ACC112 (cell line): ENCODE measurements at regions not wholly inside any gene's neighbourhood (a gene's known extent, or its start where the extent isn't known, plus 50 kb on each side); places are given as distances from the start of the nearest gene placed in this dataset.

Experiments used
- H2AFZ ChIP-seq: fragments of 200-600 bp; sonication (generic); one replicate; pipeline ENCODE4 v1.6.0; 2017; ENCODE audit warnings: antibody characterized with exemption, low read length; ENCODE audit not compliant: unreplicated experiment
- H3K27ac ChIP-seq: fragments of 200-600 bp; sonication (generic); 2 replicates; pipeline ENCODE4 v1.5.1; 2014; ENCODE audit warnings: low read depth, mild to moderate bottlenecking, antibody characterized with exemption, low read length, moderate library complexity
- H3K27me3 ChIP-seq: fragments of 200-600 bp; sonication (generic); 2 replicates; pipeline ENCODE4 v1.6.1; 2014; ENCODE audit warnings: mild to moderate bottlenecking, antibody characterized with exemption, low read length, moderate library complexity, mixed read lengths; ENCODE audit not compliant: insufficient read depth
- H3K36me3 ChIP-seq: fragments of 200-600 bp; sonication (generic); 2 replicates; pipeline ENCODE4 v1.6.1; 2016; ENCODE audit warnings: mild to moderate bottlenecking, antibody characterized with exemption, low read length, moderate library complexity, mixed read lengths; ENCODE audit not compliant: insufficient read depth
- H3K4me1 ChIP-seq: fragments of 200-600 bp; sonication (generic); one replicate; pipeline ENCODE4 v1.6.1; 2016; ENCODE audit warnings: low read length, mixed read lengths; ENCODE audit not compliant: insufficient read depth, unreplicated experiment, control insufficient read depth
- H3K4me3 ChIP-seq: fragments of 200-600 bp; sonication (generic); 2 replicates; pipeline ENCODE4 v1.5.1; 2014; ENCODE audit warnings: mild to moderate bottlenecking, low read depth, low read length
- H3K79me2 ChIP-seq: fragments of 200-600 bp; sonication (generic); one replicate; pipeline ENCODE4 v1.6.0; 2016; ENCODE audit warnings: low read length; ENCODE audit not compliant: control insufficient read depth, unreplicated experiment, insufficient read depth

DNA sequence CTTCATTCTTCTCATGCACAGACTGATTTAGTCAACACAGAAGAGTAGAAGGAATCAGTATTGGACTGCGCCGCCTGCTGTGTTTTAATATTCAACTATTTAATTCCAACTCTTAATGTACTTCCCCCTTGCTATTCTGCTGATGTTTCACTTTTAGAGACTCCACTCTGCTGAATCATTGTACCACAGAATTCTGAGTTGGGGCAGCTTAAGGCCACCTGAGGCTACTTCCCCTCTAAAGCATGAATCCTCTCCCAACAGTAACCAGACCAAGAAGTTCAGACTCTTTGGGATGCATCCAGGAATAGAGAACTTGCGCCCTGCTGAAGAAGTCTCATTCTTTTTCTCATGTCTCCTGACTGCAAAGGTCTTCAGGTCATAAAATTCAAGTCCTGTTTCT lies 708.8 kb downstream of the UQCRFS1 start:
- Histone ChIP-seq H3K27ac (no peak overlapping the region), H3K36me3 (no peaks in the 10 kb centered on the region), H3K79me2 (no peaks in the 10 kb centered on the region), H3K4me1 (no peaks in the 10 kb centered on the region), H3K27me3 (no peaks in the 10 kb centered on the region), H3K4me3 (no peak overlapping the region), H2AFZ (no peak overlapping the region)

DNA sequence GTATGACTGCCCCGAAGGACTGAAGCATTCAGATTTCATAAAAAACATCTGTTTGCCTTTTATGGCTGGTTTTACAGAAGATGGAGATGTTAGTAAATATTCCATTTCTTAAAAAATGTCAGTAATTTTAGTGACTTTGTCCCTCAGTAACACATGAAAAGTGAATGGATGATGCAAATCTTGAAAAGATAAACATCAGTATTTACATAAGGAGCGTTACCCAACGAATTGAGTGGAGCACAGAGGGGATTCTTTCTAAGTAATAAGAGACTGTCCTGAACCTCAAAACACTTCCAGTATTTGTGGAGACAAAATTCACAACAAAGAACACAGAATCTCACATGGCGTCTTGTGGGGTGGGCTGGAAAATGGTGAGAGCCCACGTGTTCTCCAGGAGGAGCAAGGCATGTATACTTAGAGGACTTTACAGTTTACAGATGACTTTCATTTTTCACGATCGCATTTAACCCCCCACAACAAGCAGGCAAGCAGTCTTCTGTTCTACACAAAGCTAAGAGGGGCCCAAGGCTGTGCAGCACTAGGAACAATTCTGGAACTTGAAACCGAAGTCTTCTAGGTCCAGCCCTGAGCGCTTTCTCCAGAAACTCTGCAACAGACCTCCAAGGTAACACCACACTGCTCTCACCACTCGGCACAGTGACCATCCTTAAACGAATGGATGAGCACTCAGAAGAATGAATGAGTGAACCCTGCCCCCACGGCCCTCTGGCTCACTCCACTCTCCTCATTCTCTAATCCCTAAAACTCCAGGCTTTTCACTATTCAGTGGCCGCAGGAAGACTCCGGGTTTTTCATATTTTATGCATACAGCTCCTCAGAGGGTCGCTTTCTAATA lies 709.8 kb downstream of the UQCRFS1 start:
- Histone ChIP-seq H3K27me3 (no peaks in the 10 kb centered on the region), H3K4me1 (no peaks in the 10 kb centered on the region), H3K36me3 (no peaks in the 10 kb centered on the region), H2AFZ (no peak overlapping the region), H3K4me3 (no peak overlapping the region), H3K27ac (no peak overlapping the region), H3K79me2 (no peaks in the 10 kb centered on the region)

DNA sequence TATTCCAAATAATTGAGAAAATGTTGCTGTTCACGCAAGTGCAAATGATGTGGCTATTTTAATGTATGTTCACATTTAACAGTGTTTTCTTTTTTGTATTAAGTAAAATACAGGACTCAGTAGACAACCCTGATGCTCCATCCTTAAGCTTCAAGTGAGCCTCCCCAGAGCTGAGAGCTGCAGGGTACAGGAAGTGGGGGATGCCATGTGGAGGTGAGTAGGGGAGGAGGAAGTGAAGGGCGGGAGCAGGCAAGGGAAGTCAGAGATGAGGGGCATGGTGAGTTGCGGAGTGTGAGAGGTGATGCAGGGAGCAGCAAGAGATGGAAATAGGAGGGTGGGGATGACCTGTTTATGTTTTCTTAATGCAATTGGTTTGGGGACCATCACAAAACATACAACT lies 711.0 kb downstream of the UQCRFS1 start:
- H3K36me3 ChIP-seq, result no peaks in the 10 kb centered on the region
- H3K4me3 ChIP-seq, result no peak overlapping the region
- H3K27me3 ChIP-seq, result no peaks in the 10 kb centered on the region
- H3K27ac ChIP-seq, result no peak overlapping the region
- H2AFZ ChIP-seq, result no peak overlapping the region
- no peaks in the 10 kb centered on the region for H3K4me1 ChIP-seq
- H3K79me2 ChIP-seq, result no peaks in the 10 kb centered on the region

DNA sequence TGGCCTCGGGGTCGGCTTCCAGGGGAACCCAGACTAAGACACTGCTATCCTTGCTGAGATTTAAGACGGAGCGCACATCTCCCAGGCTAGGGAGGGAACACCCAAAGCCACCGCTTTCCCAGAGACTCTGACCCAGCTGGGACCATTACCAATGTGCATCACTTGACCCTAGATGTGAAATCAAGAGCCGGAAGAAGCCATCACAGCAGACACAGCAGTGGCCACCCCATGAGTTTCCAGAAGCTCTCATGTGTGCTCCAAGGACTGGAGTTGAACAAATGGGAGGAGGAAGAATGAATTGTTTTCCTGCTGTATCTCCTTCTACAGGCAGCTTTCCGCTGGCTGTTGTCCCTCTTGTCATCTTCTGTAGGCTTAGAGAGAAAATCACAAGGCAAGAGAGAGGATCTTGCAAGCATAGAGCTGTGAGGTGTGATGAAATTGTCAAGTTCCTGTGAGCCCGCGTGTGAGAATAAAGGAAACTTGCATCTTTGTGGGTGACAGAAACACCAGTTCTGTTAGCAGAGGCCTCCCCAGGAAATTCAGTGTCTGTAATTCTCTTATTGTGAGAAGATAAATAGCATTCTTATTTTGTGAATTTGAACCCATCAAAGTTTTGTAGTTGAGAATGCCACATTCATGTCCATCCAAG lies 711.8 kb downstream of the UQCRFS1 start:
- no peaks in the 10 kb centered on the region for H3K36me3 ChIP-seq
- H3K4me3 ChIP-seq, result no peak overlapping the region
- H3K79me2 ChIP-seq, result no peaks in the 10 kb centered on the region
- H3K4me1 ChIP-seq, result no peaks in the 10 kb centered on the region
- no peak overlapping the region for H3K27ac ChIP-seq
- H2AFZ ChIP-seq, result no peak overlapping the region
- no peaks in the 10 kb centered on the region for H3K27me3 ChIP-seq

DNA sequence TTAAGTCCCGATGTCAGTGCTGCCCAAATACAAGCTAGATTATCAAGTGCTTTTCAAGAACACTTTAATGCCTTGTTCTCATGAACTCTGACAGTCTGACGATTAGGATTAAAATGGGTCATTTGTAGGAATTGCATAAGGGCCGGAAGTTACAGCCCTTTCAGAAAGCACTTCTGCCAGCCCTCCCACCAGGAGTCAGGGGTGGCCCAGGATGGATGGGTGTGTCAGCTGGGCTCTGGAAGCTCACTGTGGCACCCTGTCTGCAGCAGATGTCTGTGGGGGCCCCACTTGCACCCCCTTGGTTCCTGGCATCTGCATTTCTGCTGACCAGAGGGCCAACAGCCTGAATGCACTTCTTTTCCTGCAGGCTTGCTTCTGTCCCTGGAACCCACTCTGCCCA lies 712.7 kb downstream of the UQCRFS1 start:
- no peak overlapping the region for H3K4me3 ChIP-seq
- H3K79me2 ChIP-seq, result no peaks in the 10 kb centered on the region
- H3K4me1 ChIP-seq, result no peaks in the 10 kb centered on the region
- H2AFZ ChIP-seq, result no peak overlapping the region
- no peaks in the 10 kb centered on the region for H3K36me3 ChIP-seq
- no peaks in the 10 kb centered on the region for H3K27me3 ChIP-seq
- no peak overlapping the region for H3K27ac ChIP-seq

DNA sequence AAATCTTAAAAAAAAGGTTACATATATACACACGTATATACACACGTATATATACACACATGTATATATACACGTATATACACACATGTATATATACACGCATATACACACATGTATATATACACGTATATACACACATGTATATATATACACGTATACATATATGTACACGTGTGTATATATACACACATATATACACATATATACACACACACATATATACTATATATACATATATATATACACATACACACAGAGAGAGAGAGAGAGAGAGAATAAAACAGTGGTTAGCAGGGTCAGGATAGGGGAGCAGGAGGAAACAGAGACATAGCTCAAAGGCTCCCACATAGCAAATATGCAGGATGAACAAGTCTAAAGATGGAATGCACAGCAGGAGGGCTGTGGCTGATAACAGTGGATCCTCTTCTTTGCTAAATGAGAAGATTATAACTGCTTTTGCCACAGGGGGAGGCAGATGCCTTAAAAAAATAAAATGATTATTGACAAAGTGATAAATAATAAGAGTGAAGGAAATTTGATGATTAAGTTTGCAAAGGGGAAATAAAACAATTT lies 714.5 kb downstream of the UQCRFS1 start:
- Histone ChIP-seq H3K4me3 (no peak overlapping the region), H3K36me3 (no peaks in the 10 kb centered on the region), H2AFZ (no peak overlapping the region), H3K4me1 (no peaks in the 10 kb centered on the region), H3K27ac (no peak overlapping the region), H3K27me3 (no peaks in the 10 kb centered on the region), H3K79me2 (no peaks in the 10 kb centered on the region)

DNA sequence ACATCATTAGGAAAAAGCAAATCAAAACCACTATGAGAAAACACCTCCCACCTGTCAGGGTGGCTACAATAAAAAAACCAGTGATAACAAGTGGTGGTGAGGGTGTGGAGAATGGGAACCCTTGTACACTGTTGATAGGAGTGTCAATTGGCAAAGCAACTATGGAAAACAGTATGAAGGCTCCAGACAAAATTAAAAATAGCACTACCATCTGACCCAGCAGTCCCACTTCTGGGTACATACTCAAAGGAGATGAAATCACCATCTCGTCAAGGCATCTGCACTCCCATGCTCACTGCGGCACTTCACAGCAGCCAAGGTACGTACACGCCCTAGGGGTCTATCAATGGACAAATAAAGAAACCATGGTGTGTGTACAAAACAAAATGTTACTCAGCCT lies 715.1 kb downstream of the UQCRFS1 start:
- H2AFZ ChIP-seq, result no peak overlapping the region
- no peaks in the 10 kb centered on the region for H3K27me3 ChIP-seq
- H3K4me1 ChIP-seq, result no peaks in the 10 kb centered on the region
- no peak overlapping the region for H3K4me3 ChIP-seq
- H3K79me2 ChIP-seq, result no peaks in the 10 kb centered on the region
- no peaks in the 10 kb centered on the region for H3K36me3 ChIP-seq
- H3K27ac ChIP-seq, result no peak overlapping the region

DNA sequence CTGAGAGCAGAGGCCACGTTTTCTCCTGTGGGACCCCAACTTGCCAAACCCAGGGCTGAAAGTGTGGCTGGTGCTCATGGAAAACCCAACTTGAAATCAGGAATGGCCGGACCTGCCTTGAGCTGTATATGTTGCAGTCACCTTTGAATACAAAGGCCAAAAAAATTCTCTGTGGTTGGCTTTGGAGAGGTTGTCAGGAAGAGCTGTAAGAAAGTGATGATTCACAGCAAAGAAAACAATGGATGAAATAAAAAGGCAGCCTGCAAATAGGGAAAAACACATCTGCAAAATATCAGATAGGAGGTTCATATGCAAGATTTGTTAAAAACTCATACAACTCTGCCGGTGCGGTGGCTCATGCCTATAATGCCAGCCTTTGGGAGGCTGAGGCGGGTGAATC lies 715.8 kb downstream of the UQCRFS1 start:
- H3K4me3 ChIP-seq, result no peak overlapping the region
- H3K4me1 ChIP-seq, result no peaks in the 10 kb centered on the region
- H3K36me3 ChIP-seq, result no peaks in the 10 kb centered on the region
- H3K27ac ChIP-seq, result no peak overlapping the region
- H3K79me2 ChIP-seq, result no peaks in the 10 kb centered on the region
- no peak overlapping the region for H2AFZ ChIP-seq
- no peaks in the 10 kb centered on the region for H3K27me3 ChIP-seq

DNA sequence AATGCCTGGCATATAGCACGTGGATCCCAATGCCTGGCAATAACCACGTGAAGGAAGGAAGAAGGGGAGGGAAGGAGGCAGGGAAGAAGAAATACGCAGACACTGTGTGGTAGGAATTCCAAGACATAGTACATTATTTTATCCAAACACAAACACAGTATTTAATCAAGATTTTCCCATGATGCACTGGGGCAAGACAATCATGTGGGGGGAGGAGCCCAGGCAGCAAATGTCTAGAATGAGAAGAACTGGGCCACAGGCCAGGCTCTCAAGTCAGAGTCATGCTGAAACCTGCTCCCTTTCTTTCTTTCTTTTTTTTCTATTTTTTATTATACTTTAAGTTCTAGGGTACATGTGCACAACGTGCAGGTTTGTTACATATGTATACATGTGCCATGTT lies 717.9 kb downstream of the UQCRFS1 start:
- no peak overlapping the region for H3K4me3 ChIP-seq
- no peaks in the 10 kb centered on the region for H3K4me1 ChIP-seq
- H3K27ac ChIP-seq, result no peak overlapping the region
- H3K36me3 ChIP-seq, result no peaks in the 10 kb centered on the region
- H3K27me3 ChIP-seq, result no peaks in the 10 kb centered on the region
- no peaks in the 10 kb centered on the region for H3K79me2 ChIP-seq
- H2AFZ ChIP-seq, result no peak overlapping the region

DNA sequence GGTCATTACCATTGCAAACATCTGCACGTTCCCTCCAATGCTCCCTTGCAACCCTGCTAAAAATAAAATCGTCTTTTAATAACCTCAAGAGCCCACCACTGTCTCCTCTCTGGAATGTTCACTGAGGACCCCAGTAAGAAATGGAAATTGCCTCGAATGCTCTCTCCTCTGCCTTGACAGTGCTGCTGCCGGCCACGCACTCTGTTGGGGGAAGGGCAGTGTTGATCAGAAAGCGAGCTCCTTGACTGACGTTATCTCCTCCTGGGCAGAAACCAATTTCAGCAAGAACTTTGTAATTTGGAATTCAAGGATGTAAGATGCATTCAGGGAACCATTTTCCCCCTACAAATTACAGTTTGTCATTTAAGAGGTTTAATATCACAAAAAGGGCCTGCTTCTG lies 718.5 kb downstream of the UQCRFS1 start:
- no peaks in the 10 kb centered on the region for H3K4me1 ChIP-seq
- H3K4me3 ChIP-seq, result no peak overlapping the region
- no peaks in the 10 kb centered on the region for H3K36me3 ChIP-seq
- no peaks in the 10 kb centered on the region for H3K27me3 ChIP-seq
- H2AFZ ChIP-seq, result no peak overlapping the region
- no peak overlapping the region for H3K27ac ChIP-seq
- H3K79me2 ChIP-seq, result no peaks in the 10 kb centered on the region

DNA sequence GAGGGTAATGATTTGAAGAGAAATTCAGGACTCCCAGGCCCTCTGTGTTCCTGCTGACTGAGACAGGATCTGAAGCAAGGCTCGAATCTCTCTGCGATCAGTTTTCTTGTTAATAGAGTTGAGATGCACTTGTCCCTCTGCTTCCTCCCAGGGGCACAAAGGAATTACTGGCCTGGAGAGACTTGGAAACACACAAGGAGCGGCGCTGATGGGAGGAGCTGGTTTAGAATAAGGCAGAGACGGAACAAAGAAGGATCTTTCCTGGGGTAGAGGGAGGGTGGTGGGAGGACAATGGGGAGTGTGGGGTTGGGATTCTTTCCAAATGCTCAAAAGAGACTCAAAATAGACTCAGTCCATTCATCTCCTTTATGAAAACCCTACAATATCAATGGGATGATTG lies 719.1 kb downstream of the UQCRFS1 start:
- no peaks in the 10 kb centered on the region for H3K27me3 ChIP-seq
- H3K36me3 ChIP-seq, result no peaks in the 10 kb centered on the region
- no peak overlapping the region for H3K4me3 ChIP-seq
- H3K27ac ChIP-seq, result no peak overlapping the region
- no peaks in the 10 kb centered on the region for H3K4me1 ChIP-seq
- H3K79me2 ChIP-seq, result no peaks in the 10 kb centered on the region
- H2AFZ ChIP-seq, result no peak overlapping the region
